ENCODE measurements at regions not wholly inside any gene's neighbourhood (a gene's known extent, or its start where the extent isn't known, plus 50 kb on each side); places are given as distances from the start of the nearest gene placed in this dataset.

GRCh38 chr20:61019322-61019721 is 232.7 kb upstream of the CDH4 start:
- no peak for DNase-seq (ENCODE audit: low read depth in 1 of 2, low spot score in 1 of 2)
- Histone ChIP-seq H3K27me3 (ENCODE audit: insufficient read depth, poor library complexity, severe bottlenecking) (no peaks in the 10 kb centered on the region), H3K4me3 (replicated peaks; ENCODE audit: insufficient read depth, low read length) (no peak overlapping the region), H3K27ac (replicated peaks) (no peak overlapping the region)
- TF ChIP-seq GABPA (IDR thresholded peaks at IDR 0.05; ENCODE audit: low read depth) (no peak), REST (IDR thresholded peaks at IDR 0.05; ENCODE audit: insufficient replicate concordance, low read depth) (no peak), SPI1 (IDR thresholded peaks at IDR 0.05; ENCODE audit: borderline replicate concordance, low read depth) (no peak), POLR2AphosphoS5 (IDR thresholded peaks at IDR 0.05; ENCODE audit: low read depth) (no peak), CTCF (IDR thresholded peaks at IDR 0.05; ENCODE audit: insufficient read depth, low read length) (no peak)

GRCh38 chr20:61023612-61024011 is 228.4 kb upstream of the CDH4 start:
- no peaks in the 10 kb centered on the region for H3K27me3 ChIP-seq (ENCODE audit: insufficient read depth, poor library complexity, severe bottlenecking)
- no peak overlapping the region for H3K4me3 ChIP-seq (replicated peaks; ENCODE audit: insufficient read depth, low read length)
- no peak for DNase-seq (ENCODE audit: low read depth in 1 of 2, low spot score in 1 of 2)
- H3K27ac ChIP-seq (replicated peaks), result no peak overlapping the region
- TF ChIP-seq GABPA (IDR thresholded peaks at IDR 0.05; ENCODE audit: low read depth) (no peak), POLR2AphosphoS5 (IDR thresholded peaks at IDR 0.05; ENCODE audit: low read depth) (no peak), SPI1 (IDR thresholded peaks at IDR 0.05; ENCODE audit: borderline replicate concordance, low read depth) (no peak), CTCF (IDR thresholded peaks at IDR 0.05; ENCODE audit: insufficient read depth, low read length) (no peak), REST (IDR thresholded peaks at IDR 0.05; ENCODE audit: insufficient replicate concordance, low read depth) (no peak)

- H3K27me3 ChIP-seq (ENCODE audit: insufficient read depth, poor library complexity, severe bottlenecking), result no peaks in the 10 kb centered on the region
- no peak for TF ChIP-seq CTCF (IDR thresholded peaks at IDR 0.05; ENCODE audit: insufficient read depth, low read length)
- no peak for TF ChIP-seq POLR2AphosphoS5 (IDR thresholded peaks at IDR 0.05; ENCODE audit: low read depth)
- no peak for TF ChIP-seq REST (IDR thresholded peaks at IDR 0.05; ENCODE audit: insufficient replicate concordance, low read depth)
- TF ChIP-seq GABPA (IDR thresholded peaks at IDR 0.05; ENCODE audit: low read depth), result no peak
- no peak for TF ChIP-seq SPI1 (IDR thresholded peaks at IDR 0.05; ENCODE audit: borderline replicate concordance, low read depth)
- DNase-seq (ENCODE audit: low read depth in 1 of 2, low spot score in 1 of 2), result no peak
Observed at GRCh38 chr20:61024390-61024789, 227.7 kb upstream of the CDH4 start.

More at GRCh38 chr20:61024390-61024789, 227.7 kb upstream of the CDH4 start:
- Histone ChIP-seq H3K4me3 (replicated peaks; ENCODE audit: insufficient read depth, low read length) (no peak overlapping the region), H3K27ac (replicated peaks) (no peak overlapping the region)

Data from HL-60 (cell line).